Hindlimb muscle (tissue), 1 donor: ENCODE measurements at regions not wholly inside any gene's neighbourhood (a gene's known extent, or its start where the extent isn't known, plus 50 kb on each side); places are given as distances from the start of the nearest gene placed in this dataset.

Experiments
- DNase-seq: peaks from one replicate; pipeline ENCODE4 v3.0.0-alpha.2; 2013

- no peak for DNase-seq
These were observed 264.6 kb downstream of the QKI start for GRCh38 chr6:163679012-163679660.

GRCh38 chr6:163675611-163676010, 261.1 kb downstream of the QKI start:
- DNase-seq = no peak

DNA sequence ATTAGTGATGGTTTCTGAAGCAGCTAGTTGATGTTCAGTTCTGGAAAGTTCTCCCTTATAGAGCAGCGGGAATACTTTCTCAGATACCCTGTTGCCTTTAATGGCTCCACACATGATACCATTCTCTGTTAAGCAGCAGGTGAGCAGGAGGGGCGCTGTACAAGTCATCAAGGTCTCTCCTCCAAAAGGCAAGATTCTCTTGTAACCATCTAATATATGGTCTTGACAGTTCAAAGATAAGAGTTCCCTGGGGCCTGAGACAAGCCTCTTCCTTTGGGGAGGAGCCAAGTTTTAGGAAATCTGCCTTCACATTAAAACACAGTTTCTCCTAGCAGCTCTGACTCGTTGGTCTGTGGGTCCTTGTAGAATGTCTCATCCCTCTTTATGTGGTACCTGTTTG, 258.2 kb downstream of the QKI start:
- DNase-seq = no peak

DNA sequence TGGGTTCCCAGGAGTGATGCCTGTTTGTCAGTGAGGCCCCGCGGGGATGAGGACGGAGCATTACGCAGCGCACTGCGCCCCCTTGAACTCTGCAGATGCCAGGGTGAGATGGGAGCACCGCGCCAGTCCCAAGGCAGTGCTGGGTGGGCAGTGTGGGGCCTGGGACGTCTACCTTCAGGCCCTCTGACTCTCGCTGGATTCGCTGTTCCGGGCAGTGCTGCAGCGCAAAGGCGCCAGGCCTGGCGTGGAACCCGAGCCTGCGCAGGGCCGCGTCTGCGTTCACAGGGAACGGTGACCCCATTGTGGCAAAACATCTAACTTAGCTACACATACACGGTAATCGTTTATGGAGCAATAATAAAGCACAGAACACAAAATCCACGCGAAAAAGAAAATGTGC, 257.3 kb downstream of the QKI start:
- DNase-seq = no peak

DNA sequence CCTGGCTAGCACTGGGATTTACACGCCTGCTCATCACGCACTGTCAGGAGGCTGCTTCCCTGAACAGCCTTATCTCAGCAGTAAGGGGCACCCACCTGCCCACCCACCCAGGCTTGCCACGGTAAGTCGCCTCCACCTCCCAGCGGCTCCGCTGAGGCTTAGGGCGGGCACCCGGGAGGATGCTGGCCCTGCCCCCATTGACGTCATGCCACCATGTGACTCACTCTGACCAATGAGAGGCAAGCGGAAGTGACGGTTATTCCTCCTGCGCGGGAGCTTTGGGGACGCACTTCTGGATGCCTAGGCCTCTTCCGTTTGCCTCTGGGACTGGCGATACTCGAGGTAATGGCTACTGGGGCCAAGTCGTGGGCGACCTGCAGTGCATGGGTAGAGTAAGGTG, 256.8 kb downstream of the QKI start:
- no peak for DNase-seq

GRCh38 chr6:163670336-163670735, 255.8 kb downstream of the QKI start:
- DNase-seq = no peak

DNA sequence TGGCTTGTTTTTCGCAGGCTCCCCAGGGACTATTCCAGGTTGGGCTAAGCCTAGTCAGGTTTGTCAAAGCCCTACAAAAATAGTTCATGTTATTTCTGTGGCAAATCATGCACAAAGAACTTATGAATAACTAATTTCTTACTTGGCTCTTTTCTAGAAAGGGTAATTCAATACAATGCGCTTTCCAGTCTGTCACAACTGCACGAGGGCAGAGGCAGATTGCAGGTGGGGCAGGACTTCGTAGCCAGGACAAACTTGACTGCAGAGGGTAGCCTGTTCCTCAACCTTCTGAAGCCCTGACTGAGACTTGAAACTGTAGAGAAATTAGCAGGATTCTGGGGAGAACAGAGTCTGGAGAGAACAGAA, 253.5 kb downstream of the QKI start:
- no peak for DNase-seq

DNA sequence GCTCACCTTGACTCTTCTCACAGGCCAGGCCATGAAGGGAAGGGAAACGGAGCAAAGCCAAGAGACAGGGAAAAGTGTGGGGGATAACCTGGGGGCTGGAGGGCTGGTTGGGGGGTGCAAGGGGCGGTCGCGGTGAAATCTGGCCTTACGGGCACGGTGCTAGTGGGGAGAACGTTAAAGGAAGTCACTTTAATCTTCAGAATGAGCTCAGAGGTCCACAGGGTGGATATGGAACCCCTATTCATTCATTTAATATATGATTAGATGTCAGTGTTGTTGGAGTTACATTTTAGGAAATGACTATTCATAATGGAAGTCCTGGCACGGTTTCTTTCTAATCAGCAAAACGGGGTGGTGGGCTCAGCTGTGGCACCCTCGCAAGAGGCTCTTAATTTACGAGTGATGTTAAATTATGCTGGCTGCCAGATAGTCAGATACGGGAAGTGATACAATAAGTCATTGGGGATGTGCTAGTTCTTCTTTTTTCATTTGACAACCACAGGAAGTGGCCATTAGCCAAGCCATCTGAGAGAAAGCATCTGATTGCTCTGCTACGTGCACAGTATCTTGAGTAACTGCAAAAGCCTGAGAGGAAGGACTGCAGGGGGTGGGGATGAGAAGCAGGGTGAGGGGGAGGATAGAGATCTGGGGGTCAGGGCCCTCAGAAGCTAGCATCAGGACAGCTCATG, 253.0 kb downstream of the QKI start:
- DNase-seq = peak; percentile 61

GRCh38 chr6:163665464-163665863, 250.9 kb downstream of the QKI start:
- no peak for DNase-seq

- no peak for DNase-seq
These were observed 249.1 kb downstream of the QKI start for GRCh38 chr6:163663575-163663974.

DNA sequence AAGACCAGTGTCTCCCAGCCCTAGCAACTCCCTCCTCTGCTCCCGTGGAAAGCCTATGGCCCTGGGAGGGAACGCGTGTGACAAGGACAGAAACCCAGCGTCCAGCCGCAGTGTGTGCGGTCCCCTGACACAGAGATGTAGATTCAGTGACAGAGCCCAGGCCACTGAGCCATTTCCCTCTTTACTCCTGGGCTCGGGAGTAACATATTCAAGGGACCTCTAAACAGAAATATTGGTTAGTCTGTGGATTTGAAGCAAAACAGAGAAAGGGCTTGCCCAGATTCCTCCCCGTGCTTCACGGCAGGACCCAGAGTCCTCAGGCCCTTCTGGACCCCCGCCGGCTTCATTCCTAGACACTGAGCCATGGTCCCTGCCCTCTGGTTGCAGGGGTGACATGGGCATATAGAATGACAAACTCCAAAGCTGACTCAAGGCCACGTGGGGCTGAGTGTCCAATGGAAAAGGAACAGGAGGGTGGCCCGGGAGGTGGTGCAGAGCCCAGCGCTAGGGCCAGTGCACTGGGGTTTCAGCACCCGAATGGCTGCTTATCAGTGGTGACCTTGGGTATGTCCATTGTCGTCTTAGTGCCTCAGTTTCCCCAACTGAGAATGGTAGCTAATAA, 248.2 kb downstream of the QKI start:
- no peak for DNase-seq

GRCh38 chr6:163661272-163661671, 246.8 kb downstream of the QKI start:
- DNase-seq = no peak

- DNase-seq = no peak
These were observed 245.3 kb downstream of the QKI start for GRCh38 chr6:163659803-163660202.

- no peak for DNase-seq
These were observed 241.0 kb downstream of the QKI start for GRCh38 chr6:163655217-163656121.

DNA sequence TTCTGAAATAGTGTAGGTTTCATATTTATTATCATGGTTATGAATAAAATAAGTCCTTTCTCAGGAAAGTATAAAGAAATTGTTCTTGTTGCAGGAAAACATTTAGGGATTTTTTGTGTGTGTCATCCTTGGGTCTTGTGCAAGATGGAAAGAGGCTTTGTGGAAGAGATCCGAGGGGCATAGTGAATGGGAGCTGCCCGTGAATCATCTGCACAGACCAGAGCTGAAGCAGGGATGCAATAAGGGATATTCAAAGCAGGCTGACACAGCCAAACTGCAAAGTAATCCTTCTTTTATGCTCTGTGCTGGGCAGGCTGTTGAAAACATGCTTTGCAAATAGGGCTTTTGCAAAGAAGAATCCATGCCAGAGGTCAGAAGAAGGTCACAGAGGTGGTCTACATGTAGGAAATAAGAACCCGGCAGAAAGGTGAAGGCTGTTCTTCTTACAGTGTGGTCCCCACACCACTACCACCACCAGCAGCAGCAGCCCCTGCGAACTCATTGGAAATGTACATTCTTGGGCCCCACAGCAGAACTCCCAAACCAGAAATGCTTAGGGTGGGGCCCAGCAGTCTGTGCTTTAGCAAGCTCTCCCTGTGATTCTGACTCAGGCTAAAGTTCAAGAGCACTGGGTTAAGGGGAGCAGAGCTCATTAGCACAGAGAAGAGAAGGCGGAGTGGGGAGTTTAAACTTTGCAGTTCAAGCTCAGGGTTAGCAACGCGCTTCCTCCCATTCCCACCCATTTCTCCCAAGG, 237.6 kb downstream of the QKI start:
- DNase-seq = no peak

- DNase-seq = peak; percentile 54
These were observed 236.9 kb downstream of the QKI start for GRCh38 chr6:163651426-163651825.

DNA sequence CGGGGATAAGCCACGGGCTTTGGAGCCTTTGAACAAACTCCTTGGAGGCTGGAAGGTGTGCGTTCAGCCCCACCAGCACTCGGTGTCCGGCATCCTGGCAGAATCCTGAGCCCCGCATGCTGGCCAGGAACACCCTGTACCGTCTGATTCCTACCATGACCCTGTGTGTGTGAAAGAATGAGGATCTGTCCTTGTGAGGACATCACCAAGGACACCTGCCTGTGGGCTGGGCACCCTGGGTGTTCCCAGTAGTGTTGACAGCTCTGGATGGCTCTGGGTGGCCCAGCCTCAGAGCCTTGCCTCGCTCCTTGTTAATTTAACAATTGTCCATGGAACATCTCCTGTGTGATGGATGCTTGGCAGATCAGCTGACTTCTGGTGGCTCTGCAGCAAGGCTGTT, 234.3 kb downstream of the QKI start:
- no peak for DNase-seq

DNA sequence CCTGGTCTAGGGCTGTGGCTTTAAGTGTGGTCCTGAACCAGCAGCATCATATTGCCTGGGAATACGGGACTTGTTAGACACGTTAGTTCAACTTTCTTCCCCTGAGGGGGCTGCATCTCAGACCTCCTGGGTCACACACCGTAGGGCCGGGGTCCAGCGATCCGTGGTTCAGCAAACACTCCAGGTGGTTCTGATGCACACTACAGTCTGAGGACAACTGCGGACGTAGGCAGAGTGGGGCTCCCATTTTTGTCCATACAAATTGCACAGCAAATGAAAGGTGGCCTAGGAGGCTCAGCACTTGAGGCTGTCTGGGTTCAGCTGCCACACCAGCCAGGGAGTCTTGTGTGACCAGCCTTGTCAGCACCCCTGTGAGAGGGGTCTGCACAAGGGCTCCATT, 233.1 kb downstream of the QKI start:
- DNase-seq = no peak

DNA sequence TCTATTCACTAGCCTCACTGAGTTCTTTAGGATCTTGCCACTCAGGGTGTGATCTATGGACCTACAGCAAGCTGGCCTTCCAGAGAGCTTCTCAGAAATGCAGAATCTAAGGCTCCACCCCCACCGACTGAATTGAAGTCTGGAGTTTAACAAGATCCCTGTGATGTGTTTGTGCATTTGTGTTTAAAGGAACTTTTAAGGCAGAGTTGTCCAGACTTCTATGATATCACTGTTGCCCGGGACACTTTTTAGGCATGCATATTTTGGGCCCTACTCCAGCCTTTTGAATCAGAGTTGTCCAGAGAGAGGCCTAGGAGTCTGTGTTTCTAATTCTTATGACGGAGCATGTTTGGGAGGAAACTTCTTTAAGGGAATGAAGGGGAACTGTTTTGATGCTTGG, 232.3 kb downstream of the QKI start:
- DNase-seq = no peak

GRCh38 chr6:163646133-163646532, 231.6 kb downstream of the QKI start:
- no peak for DNase-seq

GRCh38 chr6:163645560-163645959, 231.0 kb downstream of the QKI start:
- DNase-seq = no peak

DNA sequence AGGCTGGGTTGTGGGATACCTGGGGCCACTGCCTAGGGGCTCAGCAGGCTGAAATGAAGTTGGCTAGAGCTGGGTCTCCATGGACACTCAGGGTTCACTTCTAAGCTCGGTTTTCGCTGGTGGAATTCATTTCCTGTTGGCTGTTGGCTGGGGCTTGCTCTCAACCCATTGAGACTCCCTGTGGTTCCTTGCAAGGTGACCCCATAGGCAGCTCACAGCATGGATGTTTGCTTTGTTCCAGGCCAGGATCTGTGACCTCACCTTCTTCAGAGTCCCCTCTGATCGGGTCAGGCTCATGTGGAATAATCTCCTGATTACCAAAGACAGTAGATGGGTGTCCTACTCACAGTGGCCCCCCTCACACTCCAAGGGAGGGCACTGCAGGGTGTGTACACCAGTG, 229.3 kb downstream of the QKI start:
- no peak for DNase-seq
